Right forelimb (tissue), 1 donor: ENCODE measurements at regions not wholly inside any gene's neighbourhood (a gene's known extent, or its start where the extent isn't known, plus 50 kb on each side); places are given as distances from the start of the nearest gene placed in this dataset.

Source experiments
- DNase-seq: peaks from one replicate; pipeline ENCODE4 v3.0.0-alpha.2; 2018

GRCh38 chr7:25877802-25878789 lies 273.9 kb upstream of the NFE2L3 start:
- no peak for DNase-seq

- no peak for DNase-seq
These were observed 272.2 kb upstream of the NFE2L3 start for GRCh38 chr7:25879799-25880198.

- DNase-seq: peak; percentile 61
These were observed 270.5 kb upstream of the NFE2L3 start for GRCh38 chr7:25881317-25882037.

- DNase-seq: no peak
These were observed 269.7 kb upstream of the NFE2L3 start for GRCh38 chr7:25882151-25882773.

- DNase-seq: no peak
These were observed 267.7 kb upstream of the NFE2L3 start for GRCh38 chr7:25884265-25884828.

GRCh38 chr7:25885057-25885576 lies 266.9 kb upstream of the NFE2L3 start:
- no peak for DNase-seq

- DNase-seq: no peak
These were observed 265.4 kb upstream of the NFE2L3 start for GRCh38 chr7:25886387-25887240.

- DNase-seq: no peak
These were observed 264.7 kb upstream of the NFE2L3 start for GRCh38 chr7:25887266-25887665.

GRCh38 chr7:25887795-25888559 lies 264.0 kb upstream of the NFE2L3 start:
- no peak for DNase-seq

- DNase-seq: no peak
These were observed 262.2 kb upstream of the NFE2L3 start for GRCh38 chr7:25889765-25890164.

GRCh38 chr7:25891591-25891990 lies 260.4 kb upstream of the NFE2L3 start:
- DNase-seq: no peak

- DNase-seq: no peak
These were observed 258.6 kb upstream of the NFE2L3 start for GRCh38 chr7:25893436-25893835.

GRCh38 chr7:25894002-25894901 lies 257.7 kb upstream of the NFE2L3 start:
- DNase-seq: no peak

- DNase-seq: peak; percentile 81
These were observed 256.9 kb upstream of the NFE2L3 start for GRCh38 chr7:25894902-25895791.

- DNase-seq: no peak
These were observed 256.2 kb upstream of the NFE2L3 start for GRCh38 chr7:25895792-25896171.

GRCh38 chr7:25897261-25897782 lies 254.7 kb upstream of the NFE2L3 start:
- no peak for DNase-seq

GRCh38 chr7:25900245-25900644 lies 251.8 kb upstream of the NFE2L3 start:
- DNase-seq: no peak

GRCh38 chr7:25900877-25901276 lies 251.1 kb upstream of the NFE2L3 start:
- no peak for DNase-seq

- DNase-seq: no peak
These were observed 250.3 kb upstream of the NFE2L3 start for GRCh38 chr7:25901658-25902057.
